Activated naive CD4-positive, alpha-beta T cell treated with Interleukin-2 at 50 U/mL for 16 hours (primary cell): ENCODE measurements at regions not wholly inside any gene's neighbourhood (a gene's known extent, or its start where the extent isn't known, plus 50 kb on each side); places are given as distances from the start of the nearest gene placed in this dataset.

ENCODE experiments used
- DNase-seq: peaks from one replicate; pipeline ENCODE4 v3.0.0-alpha.2; 2020

- DNase-seq = no peak
Measured at GRCh38 chr16:86093801-86094750, 195.1 kb downstream of the IRF8 start.

- no peak for DNase-seq
Measured at GRCh38 chr16:86095131-86095752, 196.3 kb downstream of the IRF8 start.

GRCh38 chr16:86095906-86096485 is 197.0 kb downstream of the IRF8 start:
- DNase-seq = no peak

- DNase-seq = no peak
Measured at GRCh38 chr16:86096850-86097249, 197.9 kb downstream of the IRF8 start.

- no peak for DNase-seq
Measured at GRCh38 chr16:86099326-86099725, 200.4 kb downstream of the IRF8 start.

- DNase-seq = no peak
Measured at GRCh38 chr16:86100205-86101136, 201.5 kb downstream of the IRF8 start.

- DNase-seq = no peak
Measured at GRCh38 chr16:86101137-86101896, 202.4 kb downstream of the IRF8 start.

- no peak for DNase-seq
Measured at GRCh38 chr16:86101897-86102157, 202.9 kb downstream of the IRF8 start.

- DNase-seq = no peak
Measured at GRCh38 chr16:86103320-86103719, 204.4 kb downstream of the IRF8 start.

GRCh38 chr16:86104537-86105048 is 205.6 kb downstream of the IRF8 start:
- DNase-seq = no peak

- DNase-seq = no peak
Measured at GRCh38 chr16:86107215-86107825, 208.4 kb downstream of the IRF8 start.

- no peak for DNase-seq
Measured at GRCh38 chr16:86108062-86108461, 209.1 kb downstream of the IRF8 start.

GRCh38 chr16:86110134-86110533 is 211.2 kb downstream of the IRF8 start:
- no peak for DNase-seq

GRCh38 chr16:86110726-86111125 is 211.8 kb downstream of the IRF8 start:
- no peak for DNase-seq

GRCh38 chr16:86112178-86112577 is 213.2 kb downstream of the IRF8 start:
- no peak for DNase-seq

GRCh38 chr16:86117235-86117634 is 218.3 kb downstream of the IRF8 start:
- DNase-seq = no peak

GRCh38 chr16:86117756-86118155 is 218.8 kb downstream of the IRF8 start:
- DNase-seq = no peak

GRCh38 chr16:86118467-86119307 is 219.7 kb downstream of the IRF8 start:
- DNase-seq = no peak

GRCh38 chr16:86120201-86121192 is 221.5 kb downstream of the IRF8 start:
- DNase-seq = no peak
